Glutamatergic neuron (in vitro differentiated cells): ENCODE measurements at regions not wholly inside any gene's neighbourhood (a gene's known extent, or its start where the extent isn't known, plus 50 kb on each side); places are given as distances from the start of the nearest gene placed in this dataset.

Experiments
- DNase-seq: peaks from one replicate; pipeline ENCODE4 v3.0.0; 2022
- H3K27ac Mint-ChIP-seq: one replicate; pipeline ENCODE4 v1.8.0; 2020; ENCODE audit warnings: mild to moderate bottlenecking, mixed read lengths, inconsistent platforms; ENCODE audit not compliant: unreplicated experiment
- H3K27me3 Mint-ChIP-seq: one replicate; pipeline ENCODE4 v1.8.0; 2020; ENCODE audit warnings: mild to moderate bottlenecking, moderate library complexity, mixed read lengths, inconsistent platforms; ENCODE audit not compliant: unreplicated experiment
- H3K36me3 Mint-ChIP-seq: one replicate; pipeline ENCODE4 v1.8.0; 2020; ENCODE audit warnings: mild to moderate bottlenecking, mixed read lengths, inconsistent platforms; ENCODE audit not compliant: unreplicated experiment
- H3K4me1 Mint-ChIP-seq: one replicate; pipeline ENCODE4 v1.8.0; 2020; ENCODE audit warnings: mild to moderate bottlenecking, low read depth, mixed read lengths, inconsistent platforms; ENCODE audit not compliant: unreplicated experiment
- H3K4me3 Mint-ChIP-seq: one replicate; pipeline ENCODE4 v1.8.0; 2020; ENCODE audit warnings: mild to moderate bottlenecking, mixed read lengths, inconsistent platforms; ENCODE audit not compliant: unreplicated experiment
- H3K9me3 Mint-ChIP-seq: one replicate; pipeline ENCODE4 v1.8.0; 2020; ENCODE audit warnings: mild to moderate bottlenecking, moderate library complexity, mixed read lengths, inconsistent platforms; ENCODE audit not compliant: unreplicated experiment
- TF ChIP-seq, protein P1 (sequence below): fragments of 200-600 bp; sonication (generic); IDR thresholded peaks from one replicate; pipeline ENCODE4 v1.5.0; 2021; ENCODE audit not compliant: partially characterized antibody, unreplicated experiment

DNA sequence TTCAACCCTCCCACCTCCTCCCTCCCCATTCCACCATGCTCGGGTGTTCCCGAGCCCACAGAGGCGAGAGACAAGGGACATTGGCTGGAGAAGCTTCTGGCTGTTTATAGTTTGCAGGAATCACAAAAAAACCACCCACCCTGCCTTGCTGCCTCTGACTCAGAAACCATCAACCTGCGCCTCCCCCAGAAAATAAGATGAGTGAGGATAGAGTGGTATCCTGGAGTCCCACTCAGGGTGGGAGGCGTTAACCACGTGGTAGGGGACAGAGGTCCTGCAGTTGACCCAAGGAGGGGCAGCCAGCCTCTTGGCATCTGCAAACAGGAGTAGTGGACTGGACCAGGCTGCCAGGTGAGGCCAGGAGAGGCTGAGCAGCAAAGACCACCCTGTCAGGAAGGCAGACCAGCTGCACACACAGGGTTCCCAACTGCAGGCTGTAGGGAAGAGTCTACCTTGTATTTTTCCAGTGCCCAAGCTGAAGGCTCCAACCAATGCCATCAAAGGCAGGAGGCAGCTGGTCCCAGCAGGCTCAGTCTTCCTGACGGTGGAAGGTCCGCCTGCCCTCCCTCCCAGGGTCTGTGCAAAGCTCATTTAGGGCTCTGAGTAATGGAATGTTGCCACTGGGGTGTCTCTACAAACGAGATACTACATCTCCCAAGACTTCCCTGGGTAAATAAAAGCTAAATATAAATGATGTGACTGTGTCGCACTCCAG lies 201.5 kb upstream of the TNRC6C start:
- TF ChIP-seq, protein P1, sequence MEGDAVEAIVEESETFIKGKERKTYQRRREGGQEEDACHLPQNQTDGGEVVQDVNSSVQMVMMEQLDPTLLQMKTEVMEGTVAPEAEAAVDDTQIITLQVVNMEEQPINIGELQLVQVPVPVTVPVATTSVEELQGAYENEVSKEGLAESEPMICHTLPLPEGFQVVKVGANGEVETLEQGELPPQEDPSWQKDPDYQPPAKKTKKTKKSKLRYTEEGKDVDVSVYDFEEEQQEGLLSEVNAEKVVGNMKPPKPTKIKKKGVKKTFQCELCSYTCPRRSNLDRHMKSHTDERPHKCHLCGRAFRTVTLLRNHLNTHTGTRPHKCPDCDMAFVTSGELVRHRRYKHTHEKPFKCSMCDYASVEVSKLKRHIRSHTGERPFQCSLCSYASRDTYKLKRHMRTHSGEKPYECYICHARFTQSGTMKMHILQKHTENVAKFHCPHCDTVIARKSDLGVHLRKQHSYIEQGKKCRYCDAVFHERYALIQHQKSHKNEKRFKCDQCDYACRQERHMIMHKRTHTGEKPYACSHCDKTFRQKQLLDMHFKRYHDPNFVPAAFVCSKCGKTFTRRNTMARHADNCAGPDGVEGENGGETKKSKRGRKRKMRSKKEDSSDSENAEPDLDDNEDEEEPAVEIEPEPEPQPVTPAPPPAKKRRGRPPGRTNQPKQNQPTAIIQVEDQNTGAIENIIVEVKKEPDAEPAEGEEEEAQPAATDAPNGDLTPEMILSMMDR: no peak
- Mint-ChIP-seq H3K36me3 (no peaks in the 10 kb centered on the region), H3K4me1 (no peaks in the 10 kb centered on the region), H3K27me3 (peaks cover 2% of the 10 kb centered on the region), H3K27ac (no peak overlapping the region), H3K4me3 (no peak overlapping the region), H3K9me3 (no peaks in the 10 kb centered on the region)
- no peak for DNase-seq

DNA sequence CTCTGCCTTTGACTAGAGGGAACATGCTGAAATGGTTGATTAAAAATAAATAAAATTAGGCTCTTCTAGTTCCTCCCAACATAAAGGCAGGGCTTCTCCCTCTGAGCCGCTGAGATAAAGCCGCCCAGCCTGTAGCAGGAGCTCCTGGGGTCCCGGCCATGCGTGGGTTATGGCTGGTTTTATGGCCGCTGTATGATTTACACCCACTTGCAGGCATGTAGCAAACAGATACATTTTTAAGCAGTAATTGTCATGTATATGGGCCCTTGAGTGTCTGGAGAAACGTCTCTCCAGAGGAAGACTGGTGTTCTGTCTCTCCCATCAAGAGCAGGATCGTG lies 201.0 kb upstream of the TNRC6C start:
- Mint-ChIP-seq H3K9me3 (no peaks in the 10 kb centered on the region), H3K4me3 (no peak overlapping the region), H3K4me1 (no peaks in the 10 kb centered on the region), H3K36me3 (no peaks in the 10 kb centered on the region), H3K27ac (no peak overlapping the region), H3K27me3 (peaks cover 2% of the 10 kb centered on the region)
- TF ChIP-seq, protein P1: no peak
- DNase-seq: no peak

DNA sequence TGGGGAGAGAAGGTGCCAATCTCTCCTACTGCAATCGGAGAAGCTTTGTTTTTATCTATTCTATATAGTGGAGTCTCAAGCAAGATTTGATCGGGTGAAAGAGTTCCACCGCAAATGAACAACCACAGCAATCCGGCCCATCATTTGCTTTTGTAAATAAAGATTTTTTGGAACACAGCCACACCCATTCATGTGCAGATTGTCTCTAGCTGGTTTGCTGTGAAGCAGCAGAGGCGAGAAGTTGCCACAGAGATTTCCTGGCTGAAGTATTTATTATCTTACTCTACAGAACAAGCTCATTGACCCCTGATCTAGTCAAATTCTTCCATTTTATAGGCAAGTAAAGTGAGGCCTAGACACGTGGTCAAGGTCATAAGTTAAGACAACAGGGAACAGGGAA lies 195.5 kb upstream of the TNRC6C start:
- no peaks in the 10 kb centered on the region for H3K36me3 Mint-ChIP-seq
- H3K27me3 Mint-ChIP-seq: peaks cover 8% of the 10 kb centered on the region
- no peak overlapping the region for H3K27ac Mint-ChIP-seq
- no peak for DNase-seq
- H3K4me1 Mint-ChIP-seq: no peaks in the 10 kb centered on the region
- TF ChIP-seq, protein P1: no peak
- H3K4me3 Mint-ChIP-seq: no peak overlapping the region
- H3K9me3 Mint-ChIP-seq: peaks cover 5% of the 10 kb centered on the region

DNA sequence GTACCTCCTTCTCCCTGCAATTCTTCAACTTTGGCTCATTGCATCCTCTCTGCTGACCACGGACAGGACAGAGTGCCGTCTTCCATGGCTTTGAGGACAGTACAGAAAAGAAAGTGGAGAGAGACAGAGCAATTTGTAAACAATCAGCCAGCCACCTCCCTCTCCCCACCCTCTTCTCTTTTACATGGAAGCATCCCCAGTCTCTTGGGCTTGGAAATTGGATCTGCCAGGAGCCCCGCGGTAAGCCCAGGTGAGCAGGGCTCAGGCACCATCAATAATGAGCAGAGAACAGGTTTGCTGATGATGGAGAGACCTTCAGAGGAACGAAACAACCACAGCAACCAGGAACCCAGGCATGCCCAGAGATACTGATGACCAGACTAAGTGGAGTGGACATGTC lies 194.9 kb upstream of the TNRC6C start:
- H3K36me3 Mint-ChIP-seq: no peaks in the 10 kb centered on the region
- no peak overlapping the region for H3K4me3 Mint-ChIP-seq
- H3K4me1 Mint-ChIP-seq: no peaks in the 10 kb centered on the region
- peaks cover 6% of the 10 kb centered on the region for H3K27me3 Mint-ChIP-seq
- no peak for DNase-seq
- no peak overlapping the region for H3K27ac Mint-ChIP-seq
- H3K9me3 Mint-ChIP-seq: peaks cover 5% of the 10 kb centered on the region
- TF ChIP-seq, protein P1: no peak

DNA sequence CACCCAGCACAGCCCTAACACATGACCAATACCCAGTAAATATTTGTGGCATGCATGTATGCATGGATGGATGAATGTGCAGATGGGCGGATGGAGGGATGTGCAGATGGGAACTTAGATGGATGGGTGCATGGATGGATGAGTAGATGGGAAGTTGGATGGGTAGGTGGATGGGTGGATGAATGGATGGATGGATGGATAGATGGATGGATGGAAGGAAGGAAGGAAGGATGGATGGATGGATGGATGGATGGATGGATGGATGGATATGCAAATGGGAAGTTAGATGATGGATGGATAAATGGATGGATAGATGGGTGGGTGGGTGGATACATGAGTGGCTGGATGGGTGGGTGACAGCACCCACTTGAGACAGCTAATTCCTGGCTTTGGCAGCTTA lies 193.2 kb upstream of the TNRC6C start:
- H3K4me1 Mint-ChIP-seq: no peaks in the 10 kb centered on the region
- H3K36me3 Mint-ChIP-seq: no peaks in the 10 kb centered on the region
- peak overlapping the region; percentile 14 for H3K4me3 Mint-ChIP-seq
- TF ChIP-seq, protein P1: no peak
- H3K9me3 Mint-ChIP-seq: peaks cover 5% of the 10 kb centered on the region
- no peak for DNase-seq
- peaks cover 6% of the 10 kb centered on the region for H3K27me3 Mint-ChIP-seq
- no peak overlapping the region for H3K27ac Mint-ChIP-seq
